HepG2 (cell line): ENCODE measurements at regions not wholly inside any gene's neighbourhood (a gene's known extent, or its start where the extent isn't known, plus 50 kb on each side); places are given as distances from the start of the nearest gene placed in this dataset.

ENCODE experiments used
- ATAC-seq: fragments of 200-7000 bp; cut with Tn5 transposase; 3 replicates; pipeline ENCODE4 v1.9.1; 2020; ENCODE audit warnings: mild to moderate bottlenecking, moderate library complexity
- BruUV-seq: library from RNA; stranded (reverse); fragments of 400-500 nt; replicated peaks from 2 replicates; lab custom pipeline; 2021; lab: Mats Ljungman, UMichigan
- CTCF ChIA-PET: fragments of 300-600 bp; formaldehyde crosslinking; extraction: SDS; loops from one replicate; lab custom pipeline; 2021; ENCODE audit warnings: low total read pairs, inconsistent platforms, low intra/inter-chr PET ratio; lab: Yijun Ruan, JAX
- POLR2A ChIA-PET: fragments of 350-600 bp; sonication (Branson Sonifier 250); formaldehyde crosslinking; loops from one replicate; lab custom pipeline; 2020; ENCODE audit warnings: antibody characterized with exemption, inconsistent platforms; lab: Yijun Ruan, JAX
- DNase-seq: peaks from one replicate; pipeline ENCODE4 v3.0.0-alpha.2; 2015; ENCODE audit warnings: low spot score
- FAIRE-seq: peaks from 3 replicates; lab custom pipeline; 2011; peaks lifted over from hg19 to GRCh38; lab: Jason Lieb, UNC
- H2AFZ ChIP-seq: one replicate; pipeline ENCODE4 v1.6.1; 2011; ENCODE audit warnings: low read length, inconsistent platforms
- H3K27ac ChIP-seq: fragments of 300-600 bp; 3 replicates; pipeline ENCODE4 v1.8.0; 2011; ENCODE audit warnings: mixed run types, mild to moderate bottlenecking, mixed read lengths, low read length, inconsistent platforms; ENCODE audit not compliant: insufficient read depth; ENCODE audit errors: extremely low read length
- H3K27me3 ChIP-seq, 2 experiments: fragments of 200-600 bp in 1 of 2; 2 replicates in 1 of 2; 3 replicates in 1 of 2; pipeline versions ENCODE4 v1.6.0 to v1.8.0; 2011; ENCODE audit warnings: low read length in 2 of 2, mild to moderate bottlenecking in 2 of 2, moderate library complexity in 2 of 2, inconsistent platforms in 1 of 2; ENCODE audit not compliant: insufficient read depth in 2 of 2, control insufficient read depth in 1 of 2
- H3K36me3 ChIP-seq, 2 experiments: fragments of 200-600 bp in 1 of 2; replicated peaks in 1 of 2; 2 replicates in 1 of 2; 3 replicates in 1 of 2; pipeline versions ENCODE4 v1.5.1 to v1.8.0; 2011; ENCODE audit warnings: low read length in 2 of 2, inconsistent platforms in 1 of 2; ENCODE audit not compliant: insufficient read depth in 2 of 2, control insufficient read depth in 1 of 2
- H3K4me1 ChIP-seq: 2 replicates; pipeline ENCODE4 v1.5.1; 2012; ENCODE audit warnings: low read length, inconsistent platforms; ENCODE audit not compliant: insufficient read depth
- H3K4me2 ChIP-seq: 2 replicates; pipeline ENCODE4 v1.6.0; 2011; ENCODE audit warnings: low read depth, low read length, inconsistent platforms
- H3K4me3 ChIP-seq, 3 experiments: fragments of 200-600 bp in 1 of 3; sonication (generic), shearing (Covaris generic) in 1 of 3; replicated peaks in 1 of 3; 2 replicates each; pipeline ENCODE4 v1.5.1; 2011 to 2016; ENCODE audit warnings: low read length in 3 of 3, inconsistent platforms in 2 of 3, low read depth in 2 of 3, mild to moderate bottlenecking in 2 of 3, control low read depth in 1 of 3, mixed read lengths in 1 of 3; ENCODE audit not compliant: insufficient read depth in 1 of 3
- H3K79me2 ChIP-seq: one replicate; pipeline ENCODE4 v1.6.1; 2011; ENCODE audit warnings: low read length, inconsistent platforms; ENCODE audit not compliant: insufficient read depth
- H3K9ac ChIP-seq: 2 replicates; pipeline ENCODE4 v1.6.0; 2011; ENCODE audit warnings: mild to moderate bottlenecking, low read depth, low read length, inconsistent platforms; ENCODE audit not compliant: insufficient read depth
- H3K9me3 ChIP-seq: 2 replicates; pipeline ENCODE4 v1.5.1; 2012; ENCODE audit warnings: mild to moderate bottlenecking, low read length
- H4K20me1 ChIP-seq: 2 replicates; pipeline ENCODE4 v1.6.0; 2011; ENCODE audit warnings: inconsistent platforms, mild to moderate bottlenecking, low read length, moderate library complexity; ENCODE audit not compliant: insufficient read depth
- AHR ChIP-seq: IDR thresholded peaks from 2 replicates; pipeline ENCODE4 v1.6.1; 2018; ENCODE audit warnings: missing genetic modification reagents, missing compliant biosample characterization
- ATF4 ChIP-seq, 2 experiments: fragments of 450-650 bp in 1 of 2; sonication (generic) in 1 of 2; formaldehyde crosslinking; IDR thresholded peaks; 2 replicates each; pipeline versions ENCODE4 v1.5.0 to v1.8.0; 2020 to 2022; ENCODE audit warnings: mild to moderate bottlenecking in 1 of 2, missing genetic modification reagents in 1 of 2
- NFAT5 ChIP-seq: sonication (generic); formaldehyde crosslinking; IDR thresholded peaks from 2 replicates; pipeline ENCODE4 v1.4.0; 2020; ENCODE audit warnings: missing genetic modification reagents
- POGK ChIP-seq: sonication (generic); formaldehyde crosslinking; conservative IDR thresholded peaks from 2 replicates; pipeline ENCODE4 v1.8.0; 2022; ENCODE audit warnings: mild to moderate bottlenecking, moderate library complexity, missing genetic modification reagents
- SATB2 ChIP-seq: sonication (generic); formaldehyde crosslinking; IDR thresholded peaks from 2 replicates; pipeline ENCODE4 v1.5.0; 2020; ENCODE audit warnings: missing genetic modification reagents
- SNAPC4 ChIP-seq: sonication (generic); formaldehyde crosslinking; IDR thresholded peaks from 2 replicates; pipeline ENCODE4 v1.4.0; 2020; ENCODE audit warnings: mild to moderate bottlenecking, missing genetic modification reagents
- TCF7L2 ChIP-seq: IDR thresholded peaks from 2 replicates; pipeline ENCODE4 v1.6.1; 2011; ENCODE audit warnings: mild to moderate bottlenecking, low read depth, low read length, moderate library complexity
- ZFY ChIP-seq: sonication (generic); formaldehyde crosslinking; IDR thresholded peaks from 2 replicates; pipeline ENCODE4 v1.4.0; 2020; ENCODE audit warnings: missing genetic modification reagents
- ZIK1 ChIP-seq: sonication (generic); formaldehyde crosslinking; IDR thresholded peaks from 2 replicates; pipeline ENCODE4 v1.5.0; 2020; ENCODE audit warnings: mild to moderate bottlenecking, low read depth, missing genetic modification reagents, borderline replicate concordance
- WGBS: methylation state at CpG from one replicate; pipeline ENCODE4 v1.1.6; 2017; ENCODE audit warnings: low lambda C conversion rate; 5-methylcytosine and 5-hydroxymethylcytosine counted together
- in situ Hi-C: cut with HindIII; loops from 2 replicates; pipeline ENCODE4 v1.10.0; 2017; ENCODE audit warnings: low pct_unique_long_range_greater_than_20kb; ENCODE audit not compliant: extremely low pct_ligation_motif_present
- intact Hi-C: fragments of 100-400 bp; cut with micrococcal nuclease; formaldehyde crosslinking; loops from one replicate; pipeline ENCODE4 v1.10.0; 2022; ENCODE audit not compliant: unreplicated experiment

- WGBS = 18% methylated on average over 1 of the region's 1 CpG
- Histone ChIP-seq H3K9ac (no peak overlapping the region), H3K9me3 (peaks cover 60% of the 10 kb centered on the region), H3K4me3 (no peak overlapping the region), H2AFZ (no peak overlapping the region), H4K20me1 (no peaks in the 10 kb centered on the region), H3K36me3 (no peaks in the 10 kb centered on the region), H3K4me1 (no peaks in the 10 kb centered on the region), H3K27me3 (no peaks in the 10 kb centered on the region), H3K27ac (no peak overlapping the region), H3K4me2 (no peak overlapping the region), H3K79me2 (no peaks in the 10 kb centered on the region)
- ChIA-PET CTCF (no interaction called here), POLR2A (no interaction called here)
- intact Hi-C loops (no loop called here), in situ Hi-C loops (no loop called here)
- no TSS peak for BruUV-seq
- no peak for ATAC-seq
- no peak for DNase-seq
- no peak for FAIRE-seq
- TF ChIP-seq TCF7L2 (no peak), NFAT5 (CRISPR knock-in tag) (no peak), ATF4 (CRISPR knock-in tag; IDR thresholded peaks at IDR 0.05) (no peak), POGK (CRISPR knock-in tag) (no peak), ZFY (no peak), SATB2 (CRISPR knock-in tag) (no peak), SNAPC4 (CRISPR knock-in tag) (no peak), ZIK1 (CRISPR knock-in tag) (no peak), AHR (CRISPR knock-in tag) (no peak)
Measured at GRCh38 chr1:239583536-239583935, 197.2 kb downstream of the CHRM3 start.
